Heart left ventricle (tissue), 16 donors: ENCODE measurements at regions not wholly inside any gene's neighbourhood (a gene's known extent, or its start where the extent isn't known, plus 50 kb on each side); places are given as distances from the start of the nearest gene placed in this dataset.
"Not testable (repeated sequence)": the region's sequence is repeated elsewhere in the genome, so short reads cannot be mapped to it uniquely, and the experiment has no call there.

Source experiments
- ATAC-seq, 4 donors: fragments of 200-7000 bp; cut with Tn5 transposase; one replicate each; pipeline ENCODE4 v1.9.1; 2020 to 2022; ENCODE audit warnings: moderate library complexity in 4 of 4, mild to moderate bottlenecking in 3 of 4, moderate number of reproducible peaks in 1 of 4
- DNase-seq, 5 donors: peaks; one replicate each; pipeline ENCODE4 v3.0.0-alpha.2; 2020
- H3K27ac ChIP-seq, 12 donors: fragments of 200-600 bp; sonication (generic) in 4 of 12; one replicate each; pipeline versions ENCODE4 v1.5.0 to v1.8.0; 2016 to 2022; ENCODE audit warnings: mild to moderate bottlenecking in 2 of 12
- H3K27me3 ChIP-seq, 9 donors: fragments of 200-600 bp; sonication (generic) in 2 of 9; one replicate each; pipeline versions ENCODE4 v1.5.1 to v1.8.0; 2016 to 2022; ENCODE audit warnings: mild to moderate bottlenecking in 3 of 9
- H3K36me3 ChIP-seq, 9 donors: fragments of 200-600 bp; sonication (generic) in 2 of 9; one replicate each; pipeline versions ENCODE4 v1.5.0 to v1.8.0; 2018 to 2022; ENCODE audit warnings: mild to moderate bottlenecking in 2 of 9
- H3K4me1 ChIP-seq, 12 donors: fragments of 200-600 bp; sonication (generic) in 4 of 12; one replicate each; pipeline versions ENCODE4 v1.5.0 to v1.8.0; 2016 to 2022; ENCODE audit warnings: mild to moderate bottlenecking in 3 of 12
- H3K4me3 ChIP-seq, 12 donors: fragments of 200-600 bp; sonication (generic) in 4 of 12; one replicate each; pipeline versions ENCODE4 v1.5.0 to v1.8.0; 2017 to 2022; ENCODE audit warnings: mild to moderate bottlenecking in 9 of 12, moderate library complexity in 4 of 12
- H3K9me3 ChIP-seq, 12 donors: fragments of 200-600 bp; sonication (generic) in 4 of 12; one replicate each; pipeline versions ENCODE4 v1.5.0 to v1.8.0; 2016 to 2022; ENCODE audit warnings: mild to moderate bottlenecking in 1 of 12
- POLR2A ChIP-seq, 2 donors: fragments of 450-650 bp; IDR thresholded peaks; one replicate each; pipeline ENCODE4 v1.6.1; 2017; ENCODE audit warnings: antibody characterized with exemption in 2 of 2, mild to moderate bottlenecking in 2 of 2, moderate library complexity in 2 of 2
- WGBS, 4 donors: extraction: QIAGEN DNeasy Blood & Tissue Kit in 2 of 4; methylation state at CpG; one replicate each; pipeline versions ENCODE4 v1.1.5 to v1.1.7; 2013 to 2018; 5-methylcytosine and 5-hydroxymethylcytosine counted together
- intact Hi-C, 10 donors: fragments of 100-400 bp; cut with DNase I; formaldehyde crosslinking; loops; one replicate each; pipeline versions ENCODE4 v1.11.1 to v1.14.2; 2022
- TF ChIP-seq, protein P1 (sequence below), 12 donors: fragments of 200-600 bp; sonication (generic) in 4 of 12; IDR thresholded peaks; one replicate each; pipeline versions ENCODE4 v1.5.0 to v1.8.0; 2018 to 2022; ENCODE audit warnings: antibody characterized with exemption in 12 of 12, mild to moderate bottlenecking in 5 of 12
- donor health status: ischemic (EF 13 %, LVEDD 7.1; RV severe dilation, severe dysfunction).
- donor health status: healthy with polysubstance abuse.
- donor health status: DM: no; HTN: yes; CAD: no.
- donor health status: DM: no; HTN: no; CAD: no.
- donor health status: ischemic (EF 25% LVEDD 6.9; RV normal size, moderate dysfunction).
- donor health status: ischemic (EF 25% LVEDD 5.7; RV mildly dilated, moderate dysfunction).
- donor health status: healthy.
- donor health status: DM: yes; HTN: yes; CAD: no.
- donor health status: ischemic (EF 35%, LVEDD 5.7; RV mildly dilated, moderate dysfunction).
- donor health status: nonischemic (EF 11% LVEDD 7.7; RV severe dilation, severe dysfunction).
- donor health status: DM: yes; HTN: yes; CAD: no.
- donor health status: PGD.
- donor health status: ischemic (EF 29% LVEDD 5.4; RV normal size, mild dysfunction).
- donor health status: nonischemic (EF 23%, LVEDD 6.1; RV moderate dilation, normal function).

DNA sequence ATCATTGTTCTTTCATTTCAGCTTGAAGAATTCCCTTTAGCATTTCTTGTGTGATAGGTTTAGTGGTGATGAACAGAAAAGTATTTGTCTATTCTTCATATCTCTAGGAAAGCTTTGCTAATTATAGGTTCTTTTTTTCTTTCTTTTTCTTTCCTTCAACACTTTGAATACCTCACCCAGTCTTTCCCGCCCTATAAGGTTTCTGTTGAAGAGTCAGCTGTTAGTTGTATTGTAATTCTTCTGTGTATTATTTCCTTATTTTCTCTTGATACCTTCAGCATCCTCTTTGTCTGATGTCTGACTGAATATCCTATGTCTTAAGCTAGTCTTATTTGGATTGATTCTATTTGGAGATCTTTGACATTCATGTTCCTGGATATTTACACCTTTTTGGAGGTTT, 1989.4 kb downstream of the PCDH9 start:
- H3K27ac ChIP-seq: no peak overlapping the region
- no peaks in the 10 kb centered on the region for H3K36me3 ChIP-seq
- H3K4me3 ChIP-seq: no peak overlapping the region
- intact Hi-C loops: no loop called here
- no peaks in the 10 kb centered on the region for H3K27me3 ChIP-seq
- ATAC-seq (no peak), DNase-seq (no peak)
- H3K9me3 ChIP-seq: peaks cover 0 to 18% (median 6%) of the 10 kb centered on the region in 12 donors
- 82 to 91% (median 88%) methylated on average over 1 of the region's 1 CpG for WGBS, 4 donors
- no peaks in the 10 kb centered on the region for H3K4me1 ChIP-seq
- TF ChIP-seq POLR2A (IDR thresholded peaks at IDR 0.05): no peak
- TF ChIP-seq, protein P1, sequence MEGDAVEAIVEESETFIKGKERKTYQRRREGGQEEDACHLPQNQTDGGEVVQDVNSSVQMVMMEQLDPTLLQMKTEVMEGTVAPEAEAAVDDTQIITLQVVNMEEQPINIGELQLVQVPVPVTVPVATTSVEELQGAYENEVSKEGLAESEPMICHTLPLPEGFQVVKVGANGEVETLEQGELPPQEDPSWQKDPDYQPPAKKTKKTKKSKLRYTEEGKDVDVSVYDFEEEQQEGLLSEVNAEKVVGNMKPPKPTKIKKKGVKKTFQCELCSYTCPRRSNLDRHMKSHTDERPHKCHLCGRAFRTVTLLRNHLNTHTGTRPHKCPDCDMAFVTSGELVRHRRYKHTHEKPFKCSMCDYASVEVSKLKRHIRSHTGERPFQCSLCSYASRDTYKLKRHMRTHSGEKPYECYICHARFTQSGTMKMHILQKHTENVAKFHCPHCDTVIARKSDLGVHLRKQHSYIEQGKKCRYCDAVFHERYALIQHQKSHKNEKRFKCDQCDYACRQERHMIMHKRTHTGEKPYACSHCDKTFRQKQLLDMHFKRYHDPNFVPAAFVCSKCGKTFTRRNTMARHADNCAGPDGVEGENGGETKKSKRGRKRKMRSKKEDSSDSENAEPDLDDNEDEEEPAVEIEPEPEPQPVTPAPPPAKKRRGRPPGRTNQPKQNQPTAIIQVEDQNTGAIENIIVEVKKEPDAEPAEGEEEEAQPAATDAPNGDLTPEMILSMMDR (IDR thresholded peaks at IDR 0.05): no peak

DNA sequence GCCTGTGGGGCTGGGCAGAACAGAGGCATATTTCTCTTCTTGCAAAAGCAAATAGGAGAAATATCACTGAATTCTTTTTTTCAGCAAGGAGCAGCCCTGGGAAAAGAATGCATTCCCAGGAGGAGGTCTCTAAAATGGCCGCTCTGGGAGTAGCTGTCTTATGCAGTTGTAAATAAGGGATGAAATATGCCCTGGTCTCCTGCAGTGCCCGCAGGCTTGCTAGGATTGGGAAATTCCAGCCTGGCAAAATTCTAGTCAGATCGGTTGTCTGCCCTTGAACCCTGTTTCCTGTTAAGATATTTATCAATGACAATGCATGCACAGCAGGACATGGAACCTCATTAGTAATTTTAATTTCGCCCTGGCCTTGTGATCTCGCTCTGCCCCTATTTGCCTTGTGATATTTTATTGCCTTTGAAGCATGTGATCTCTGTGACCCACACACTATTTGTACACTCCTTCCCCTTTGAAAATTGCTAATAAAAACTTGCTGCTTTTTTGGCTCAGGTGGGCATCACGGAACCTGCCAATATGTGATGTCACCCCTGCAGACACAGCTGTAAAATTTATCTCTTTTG, 1993.2 kb downstream of the PCDH9 start:
- Histone ChIP-seq H3K9me3 (peaks cover 0 to 22% (median 6%) of the 10 kb centered on the region in 12 donors), H3K4me3 (no peak overlapping the region), H3K27me3 (no peaks in the 10 kb centered on the region), H3K36me3 (no peaks in the 10 kb centered on the region), H3K4me1 (no peaks in the 10 kb centered on the region), H3K27ac (no peak overlapping the region)
- WGBS, 4 donors: 86 to 91% (median 90%) methylated on average over 6 of the region's 6 CpGs
- DNase-seq: no peak
- ATAC-seq: no peak
- TF ChIP-seq, protein P1 (IDR thresholded peaks at IDR 0.05): no peak
- TF ChIP-seq POLR2A (IDR thresholded peaks at IDR 0.05): no peak
- intact Hi-C loops: no loop called here

DNA sequence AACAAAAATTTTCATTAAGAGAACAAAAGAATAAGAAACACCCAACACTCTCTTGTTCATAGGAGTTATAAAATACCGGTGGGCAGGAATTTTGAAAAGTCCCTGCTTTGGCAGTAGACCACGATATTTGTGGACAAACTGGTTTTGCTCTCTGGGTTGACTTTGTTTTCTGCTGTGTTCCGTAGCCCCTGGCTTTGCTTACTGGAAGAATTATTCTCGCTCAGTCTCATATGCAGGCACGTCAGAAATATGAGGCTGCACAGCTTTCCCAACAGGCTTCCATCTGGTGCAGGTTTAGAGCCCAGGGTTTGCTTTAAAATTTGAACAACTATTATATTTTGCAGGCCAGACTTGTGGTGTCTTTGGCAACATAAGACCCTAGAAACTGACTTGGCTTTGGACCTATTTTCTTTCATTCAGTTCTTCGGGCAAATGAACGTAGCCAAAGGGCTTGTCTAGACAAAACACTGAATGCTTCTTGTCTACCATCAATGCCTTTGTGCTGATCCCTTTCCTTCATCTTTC, 2012.6 kb downstream of the PCDH9 start:
- no peak overlapping the region for H3K27ac ChIP-seq
- no peaks in the 10 kb centered on the region for H3K36me3 ChIP-seq
- H3K9me3 ChIP-seq: peaks cover 0 to 4% (median 0%) of the 10 kb centered on the region in 12 donors
- no peak for TF ChIP-seq POLR2A (IDR thresholded peaks at IDR 0.05)
- TF ChIP-seq, protein P1 (IDR thresholded peaks at IDR 0.05): no peak
- no peak for ATAC-seq
- H3K4me1 ChIP-seq: no peaks in the 10 kb centered on the region
- DNase-seq: no peak
- H3K4me3 ChIP-seq: no peak overlapping the region
- intact Hi-C loops: no loop called here
- WGBS, 4 donors: 86 to 91% (median 87%) methylated on average over 7 of the region's 7 CpGs
- H3K27me3 ChIP-seq: no peaks in the 10 kb centered on the region

DNA sequence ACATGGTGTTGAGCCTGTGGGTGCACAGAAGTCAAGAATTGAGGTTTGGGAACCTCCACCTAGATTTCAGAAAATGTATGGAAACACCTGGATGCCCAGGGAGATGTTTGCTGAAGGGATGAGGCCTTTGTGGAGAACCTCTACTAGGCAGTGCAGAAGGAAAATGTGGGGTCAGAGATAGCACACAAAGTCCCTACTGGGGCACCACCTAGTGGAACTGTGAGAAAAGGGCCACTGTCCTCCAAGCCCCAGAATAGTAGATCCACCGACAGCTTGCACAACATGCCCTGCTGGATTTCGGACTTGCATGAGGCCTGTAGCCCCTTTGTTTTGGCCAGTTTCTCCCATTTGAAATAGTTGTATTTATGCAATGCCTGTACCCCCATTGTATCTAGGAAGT, 2027.3 kb downstream of the PCDH9 start:
- WGBS, 4 donors: 86 to 90% (median 88%) methylated on average over 2 of the region's 2 CpGs
- H3K4me3 ChIP-seq, ATAC-seq, H3K4me1 ChIP-seq, H3K27ac ChIP-seq, DNase-seq, H3K36me3 ChIP-seq, H3K27me3 ChIP-seq, intact Hi-C loops: not testable (repeated sequence)
- peaks cover 0 to 12% (median 0%) of the 10 kb centered on the region in 12 donors for H3K9me3 ChIP-seq

DNA sequence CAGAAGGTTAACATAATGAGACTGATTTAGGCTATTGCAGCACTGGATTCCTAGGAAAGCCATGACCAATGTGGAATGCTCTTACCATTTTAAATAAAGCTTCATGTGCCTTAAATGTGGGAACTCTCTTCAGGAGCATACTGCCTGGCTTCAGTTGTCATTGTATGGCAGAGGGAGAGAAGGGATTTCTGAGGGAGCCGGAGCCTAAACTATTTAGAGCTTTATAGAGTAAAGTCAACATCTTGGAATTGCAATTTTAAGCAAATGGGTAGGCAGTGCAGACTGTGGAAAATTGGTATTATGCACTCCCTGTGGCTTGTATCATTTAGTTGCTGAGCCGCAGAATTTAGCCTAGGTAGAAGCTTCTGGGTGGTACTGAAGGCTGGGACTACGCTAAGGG, 2041.4 kb downstream of the PCDH9 start:
- H3K4me3 ChIP-seq: no peak overlapping the region
- H3K36me3 ChIP-seq: no peaks in the 10 kb centered on the region
- DNase-seq (no peak), ATAC-seq (no peak)
- intact Hi-C loops: no loop called here
- no peak for TF ChIP-seq POLR2A (IDR thresholded peaks at IDR 0.05)
- TF ChIP-seq, protein P1 (IDR thresholded peaks at IDR 0.05): no peak
- 81 to 88% (median 85%) methylated on average over 3 of the region's 3 CpGs for WGBS, 4 donors
- H3K27me3 ChIP-seq: no peaks in the 10 kb centered on the region
- H3K4me1 ChIP-seq: no peaks in the 10 kb centered on the region
- H3K27ac ChIP-seq: no peak overlapping the region
- peaks cover 0 to 17% (median 2%) of the 10 kb centered on the region in 12 donors for H3K9me3 ChIP-seq
